ENCODE measurements at regions not wholly inside any gene's neighbourhood (a gene's known extent, or its start where the extent isn't known, plus 50 kb on each side); places are given as distances from the start of the nearest gene placed in this dataset.

DNA sequence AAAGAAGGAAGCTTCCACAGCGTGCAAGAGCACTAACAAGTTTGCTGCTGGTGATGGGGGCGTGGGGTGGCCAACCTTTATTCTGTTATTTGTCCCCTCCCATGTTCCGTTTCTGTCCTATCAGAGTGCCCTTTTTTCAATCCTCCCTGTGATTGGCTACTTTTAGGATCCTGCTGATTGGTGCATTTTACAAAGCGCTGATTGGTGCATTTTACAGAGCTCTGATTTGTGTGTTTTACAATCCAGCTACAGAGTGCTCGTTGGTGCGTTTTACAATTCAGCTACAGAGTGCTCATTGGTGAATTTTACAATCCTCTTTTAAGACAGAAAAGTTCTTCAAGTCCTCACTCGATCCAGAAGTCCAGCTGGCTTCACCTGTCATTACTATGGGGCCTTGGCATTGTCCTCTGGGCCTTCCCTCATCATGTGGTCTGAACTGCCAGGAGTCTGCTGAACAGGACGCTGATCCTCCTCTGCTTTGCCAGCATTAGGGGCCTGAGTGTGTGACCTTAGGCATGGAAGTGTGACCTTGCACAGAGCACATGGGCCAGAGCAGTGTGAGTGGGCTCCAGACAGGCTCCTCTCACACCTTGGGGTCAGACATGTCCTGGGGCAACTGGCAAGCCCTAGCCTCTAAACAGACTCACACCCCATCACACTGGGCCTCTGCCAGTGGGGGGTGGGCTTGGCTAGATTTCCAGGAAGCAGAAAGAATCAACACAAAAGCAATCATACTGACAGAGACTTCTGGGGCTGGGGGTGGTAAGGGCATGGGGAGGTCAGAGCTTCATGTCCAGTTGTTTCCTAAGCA lies 167.4 kb downstream of the PTPN20 start:
- peaks cover 12% of the 10 kb centered on the region for H3K27me3 Mint-ChIP-seq (ENCODE audit: low read depth)
- TF ChIP-seq CTCF (IDR thresholded peaks at IDR 0.05; ENCODE audit: unreplicated experiment in 3 of 3): no peak
- no peaks in the 10 kb centered on the region for H3K4me1 Mint-ChIP-seq
- no peaks in the 10 kb centered on the region for H3K36me3 Mint-ChIP-seq (ENCODE audit: low read depth)
- H3K4me3 Mint-ChIP-seq: no peak overlapping the region
- no peaks in the 10 kb centered on the region for H3K9me3 Mint-ChIP-seq
- no peak overlapping the region for H3K27ac Mint-ChIP-seq

DNA sequence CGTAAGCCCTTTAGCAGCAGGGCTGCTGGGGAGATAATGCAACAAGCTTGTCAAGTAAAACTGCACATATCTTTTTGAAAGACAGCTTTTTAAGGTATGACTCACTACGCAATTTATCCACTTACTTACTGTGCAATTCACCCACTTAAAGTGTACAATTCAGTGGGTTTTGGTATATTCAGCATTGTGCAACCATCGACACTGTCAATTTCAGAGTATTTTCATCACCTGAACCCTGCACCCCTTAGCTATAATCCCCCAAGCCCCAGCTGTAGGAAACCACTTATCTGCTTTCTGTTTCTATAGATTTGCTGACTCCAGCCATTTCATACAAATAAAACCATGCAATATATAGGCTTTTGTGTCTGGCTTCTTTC lies 168.0 kb downstream of the PTPN20 start:
- H3K27me3 Mint-ChIP-seq (ENCODE audit: low read depth): peaks cover 12% of the 10 kb centered on the region
- H3K36me3 Mint-ChIP-seq (ENCODE audit: low read depth): no peaks in the 10 kb centered on the region
- H3K27ac Mint-ChIP-seq: no peak overlapping the region
- no peak for TF ChIP-seq CTCF (IDR thresholded peaks at IDR 0.05; ENCODE audit: unreplicated experiment in 3 of 3)
- no peaks in the 10 kb centered on the region for H3K9me3 Mint-ChIP-seq
- H3K4me1 Mint-ChIP-seq: no peaks in the 10 kb centered on the region
- no peak overlapping the region for H3K4me3 Mint-ChIP-seq

DNA sequence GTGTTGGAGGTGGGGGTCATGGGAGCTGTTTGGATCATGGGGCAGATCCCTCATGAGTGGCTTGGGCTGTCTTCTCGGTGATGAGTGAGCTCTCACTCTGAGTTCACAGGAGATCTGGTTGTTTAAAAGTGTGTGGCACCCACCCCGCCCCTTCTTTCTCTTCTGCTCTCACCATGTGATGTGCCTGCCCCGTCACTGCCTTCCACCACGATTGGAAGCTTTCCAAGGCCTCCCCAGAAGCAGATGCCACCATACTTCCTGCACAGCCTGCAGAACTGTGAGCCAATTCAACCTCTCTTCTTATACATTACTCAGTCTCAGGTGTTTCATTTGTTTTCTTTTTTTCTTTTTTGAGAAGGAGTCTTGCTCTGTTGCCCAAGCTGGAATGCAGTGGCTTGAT lies 170.0 kb downstream of the PTPN20 start:
- H3K4me1 Mint-ChIP-seq: no peaks in the 10 kb centered on the region

DNA sequence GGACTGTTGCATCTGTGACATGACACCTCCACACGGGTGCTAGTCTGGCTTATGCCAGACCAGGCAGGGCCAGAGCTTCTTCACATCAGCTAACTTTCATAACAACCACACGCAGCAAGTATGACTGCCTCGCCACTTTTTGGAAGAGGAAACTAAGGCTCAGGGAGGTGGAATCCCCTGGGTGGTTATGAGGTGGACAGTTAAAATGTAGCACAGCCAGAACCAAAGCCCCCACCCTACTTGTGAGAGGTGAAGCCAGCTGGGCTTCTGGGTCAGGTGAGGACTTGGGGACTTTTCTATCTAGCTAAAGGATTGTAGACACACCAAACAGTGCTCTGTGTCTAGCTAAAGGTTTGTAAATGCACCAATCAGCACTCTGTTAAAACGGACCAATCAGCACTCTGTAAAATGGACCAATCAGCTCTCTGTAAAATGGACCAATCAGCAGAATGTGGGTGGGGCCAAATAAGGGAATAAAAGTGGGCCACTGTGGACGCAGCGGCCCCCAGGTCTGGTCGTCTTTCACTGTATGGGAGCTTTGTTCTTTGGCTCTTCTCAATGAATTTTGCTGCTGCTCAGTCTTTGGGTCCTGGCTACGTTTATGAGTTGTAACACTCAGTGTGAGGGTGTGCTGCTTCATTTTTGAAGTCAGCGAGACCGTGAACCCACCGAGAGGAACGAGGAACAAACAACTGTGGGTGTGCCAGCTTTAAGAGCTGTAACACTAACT lies 171.0 kb downstream of the PTPN20 start:
- Mint-ChIP-seq H3K4me3 (no peak overlapping the region), H3K36me3 (ENCODE audit: low read depth) (no peaks in the 10 kb centered on the region), H3K9me3 (no peaks in the 10 kb centered on the region), H3K4me1 (no peaks in the 10 kb centered on the region), H3K27ac (no peak overlapping the region), H3K27me3 (ENCODE audit: low read depth) (peaks cover 8% of the 10 kb centered on the region)
- no peak for TF ChIP-seq CTCF (IDR thresholded peaks at IDR 0.05; ENCODE audit: unreplicated experiment in 3 of 3)

More for the DNA sequence above, 170.0 kb downstream of the PTPN20 start:
- Mint-ChIP-seq H3K27me3 (ENCODE audit: low read depth) (peaks cover 7% of the 10 kb centered on the region), H3K36me3 (ENCODE audit: low read depth) (no peaks in the 10 kb centered on the region), H3K4me3 (no peak overlapping the region), H3K9me3 (no peaks in the 10 kb centered on the region), H3K27ac (no peak overlapping the region)
- no peak for TF ChIP-seq CTCF (IDR thresholded peaks at IDR 0.05; ENCODE audit: unreplicated experiment in 3 of 3)

GRCh38 chr10:47087667-47088066 lies 176.4 kb downstream of the PTPN20 start:
- H3K4me1 Mint-ChIP-seq: no peaks in the 10 kb centered on the region
- H3K36me3 Mint-ChIP-seq (ENCODE audit: low read depth): no peaks in the 10 kb centered on the region
- peaks cover 12% of the 10 kb centered on the region for H3K27me3 Mint-ChIP-seq (ENCODE audit: low read depth)
- no peak for TF ChIP-seq CTCF (IDR thresholded peaks at IDR 0.05; ENCODE audit: unreplicated experiment in 3 of 3)
- H3K4me3 Mint-ChIP-seq: no peak overlapping the region
- H3K9me3 Mint-ChIP-seq: no peaks in the 10 kb centered on the region
- H3K27ac Mint-ChIP-seq: no peak overlapping the region
